Pancreas (tissue), 10 donors: ENCODE measurements at regions not wholly inside any gene's neighbourhood (a gene's known extent, or its start where the extent isn't known, plus 50 kb on each side); places are given as distances from the start of the nearest gene placed in this dataset.

Experiments used
- ATAC-seq, 4 donors: fragments of 200-7000 bp; cut with Tn5 transposase; one replicate each; pipeline versions ENCODE4 v1.8.0 to v1.9.1; 2020; ENCODE audit warnings: mild to moderate bottlenecking in 4 of 4, moderate library complexity in 4 of 4
- DNase-seq, 6 donors: peaks; one replicate each; pipeline ENCODE4 v3.0.0-alpha.2; 2020
- FAIRE-seq: peaks from 2 replicates; lab custom pipeline; 2012; peaks lifted over from hg19 to GRCh38; lab: Jason Lieb, UNC
- H3K27ac ChIP-seq, 4 donors: fragments of 200-600 bp; sonication (generic); 1 replicate in 3 of 4; 2 replicates in 1 of 4; pipeline versions ENCODE4 v1.5.0 to v1.8.0; 2020
- H3K27me3 ChIP-seq, 4 donors: fragments of 200-600 bp; one replicate each; pipeline ENCODE4 v1.8.0; 2021
- H3K36me3 ChIP-seq, 3 donors: fragments of 200-600 bp; sonication (generic) in 1 of 3; one replicate each; pipeline versions ENCODE4 v1.5.0 to v1.8.0; 2020 to 2021
- H3K4me1 ChIP-seq, 3 donors: fragments of 200-600 bp; one replicate each; pipeline ENCODE4 v1.8.0; 2021
- H3K4me3 ChIP-seq, 4 donors: fragments of 200-600 bp; sonication (generic) in 2 of 4; one replicate each; pipeline versions ENCODE4 v1.5.0 to v1.8.0; 2020 to 2021
- H3K9me3 ChIP-seq, 4 donors: fragments of 200-600 bp; one replicate each; pipeline ENCODE4 v1.8.0; 2021
- CTCF ChIP-seq, 4 donors: fragments of 200-600 bp; sonication (generic) in 3 of 4; IDR thresholded peaks; one replicate each; pipeline versions ENCODE4 v1.5.0 to v1.8.0; 2021; ENCODE audit warnings: antibody characterized with exemption in 4 of 4
- WGBS, 2 donors: extraction: QIAGEN DNeasy Blood & Tissue Kit; methylation state at CpG; one replicate each; pipeline ENCODE4 v1.1.7; 2013; 5-methylcytosine and 5-hydroxymethylcytosine counted together
- intact Hi-C, 3 donors: fragments of 100-400 bp; cut with DNase I; formaldehyde crosslinking; loops; one replicate each; pipeline versions ENCODE4 v1.11.1 to v1.14.2; 2022
- donor health status: healthy with polysubstance abuse.
- donor health status: DM: no; HTN: no; CAD: no; lungs with moderate emphysema.
- donor health status: DM: no; HTN: no; CAD: no.
- donor health status: control.
- donor health status: control.
- donor health status: Bipolar disorder and iron deficiency.
- donor health status: DM: yes; HTN: yes; CAD: no.
- donor health status: DM: no; HTN: no; CAD: no.
- donor health status: DM: no; HTN: no; CAD: no.
- donor health status: DM: yes; HTN: yes; CAD: no.

GRCh38 chr6:99811636-99812035 lies 182.4 kb downstream of the MCHR2 start:
- Histone ChIP-seq H3K27me3 (no peaks in the 10 kb centered on the region), H3K9me3 (no peaks in the 10 kb centered on the region), H3K36me3 (no peaks in the 10 kb centered on the region), H3K4me3 (no peak overlapping the region), H3K27ac (no peak overlapping the region), H3K4me1 (no peaks in the 10 kb centered on the region)
- no peak for ATAC-seq
- no peak for DNase-seq
- TF ChIP-seq CTCF (IDR thresholded peaks at IDR 0.05) = no peak
- WGBS, 2 donors = 46 to 56% methylated on average over 1 of the region's 1 CpG
- no peak for FAIRE-seq
- intact Hi-C loops = no loop called here

GRCh38 chr6:99813565-99813964 lies 180.5 kb downstream of the MCHR2 start:
- no peaks in the 10 kb centered on the region for H3K4me1 ChIP-seq
- intact Hi-C loops = no loop called here
- no peaks in the 10 kb centered on the region for H3K9me3 ChIP-seq
- ATAC-seq (no peak), FAIRE-seq (no peak), DNase-seq (no peak)
- H3K36me3 ChIP-seq = no peaks in the 10 kb centered on the region
- H3K27me3 ChIP-seq = no peaks in the 10 kb centered on the region
- 0 to 14% methylated on average over 1 of the region's 1 CpG for WGBS, 2 donors
- no peak overlapping the region for H3K27ac ChIP-seq
- H3K4me3 ChIP-seq = no peak overlapping the region
- TF ChIP-seq CTCF (IDR thresholded peaks at IDR 0.05) = no peak

GRCh38 chr6:99814230-99814928 lies 179.6 kb downstream of the MCHR2 start:
- Histone ChIP-seq H3K4me3 (no peak overlapping the region), H3K36me3 (no peaks in the 10 kb centered on the region), H3K4me1 (no peaks in the 10 kb centered on the region), H3K27ac (no peak overlapping the region), H3K9me3 (no peaks in the 10 kb centered on the region), H3K27me3 (no peaks in the 10 kb centered on the region)
- ATAC-seq = no peak
- TF ChIP-seq CTCF (IDR thresholded peaks at IDR 0.05) = no peak
- DNase-seq = no peak
- intact Hi-C loops = no loop called here
- WGBS, 2 donors = 52 to 60% methylated on average over 6 of the region's 6 CpGs
- FAIRE-seq = no peak

GRCh38 chr6:99816795-99817194 lies 177.2 kb downstream of the MCHR2 start:
- FAIRE-seq (no peak), DNase-seq (no peak), ATAC-seq (no peak)
- no peak overlapping the region for H3K4me3 ChIP-seq
- no peaks in the 10 kb centered on the region for H3K27me3 ChIP-seq
- no peaks in the 10 kb centered on the region for H3K36me3 ChIP-seq
- no peaks in the 10 kb centered on the region for H3K9me3 ChIP-seq
- no peak overlapping the region for H3K27ac ChIP-seq
- WGBS, 2 donors = 69 to 82% methylated on average over 5 of the region's 5 CpGs
- no peaks in the 10 kb centered on the region for H3K4me1 ChIP-seq
- intact Hi-C loops = no loop called here
- TF ChIP-seq CTCF (IDR thresholded peaks at IDR 0.05) = no peak

GRCh38 chr6:99818161-99818560 lies 175.9 kb downstream of the MCHR2 start:
- H3K27ac ChIP-seq = no peak overlapping the region
- DNase-seq (no peak), FAIRE-seq (no peak), ATAC-seq (no peak)
- H3K4me3 ChIP-seq = no peak overlapping the region
- H3K4me1 ChIP-seq = peaks cover 0 to 3% (median 0%) of the 10 kb centered on the region in 3 donors
- 47 to 49% methylated on average over 2 of the region's 2 CpGs for WGBS, 2 donors
- no peaks in the 10 kb centered on the region for H3K27me3 ChIP-seq
- TF ChIP-seq CTCF (IDR thresholded peaks at IDR 0.05) = no peak
- no peaks in the 10 kb centered on the region for H3K9me3 ChIP-seq
- intact Hi-C loops = no loop called here
- H3K36me3 ChIP-seq = no peaks in the 10 kb centered on the region
